ENCODE measurements at regions not wholly inside any gene's neighbourhood (a gene's known extent, or its start where the extent isn't known, plus 50 kb on each side); places are given as distances from the start of the nearest gene placed in this dataset.

DNA sequence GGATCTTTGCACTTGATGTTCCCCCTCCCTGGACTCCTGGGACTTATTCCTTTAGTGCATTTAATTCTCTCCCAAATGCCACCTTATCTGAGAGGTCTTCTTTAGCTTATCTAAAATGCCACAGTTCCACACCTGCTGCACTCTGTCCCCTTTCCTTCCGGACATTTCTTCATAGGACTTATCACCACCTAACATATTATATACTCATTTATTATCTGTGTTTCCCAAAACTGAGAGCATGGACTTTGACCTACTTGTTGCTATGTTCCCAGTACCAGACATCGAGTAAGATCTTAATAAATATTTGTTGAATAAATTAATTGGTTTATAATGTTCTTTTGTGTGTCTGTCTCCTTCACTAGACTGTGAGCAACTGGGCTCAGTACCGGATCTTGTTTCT is 585.3 kb downstream of the INSC start:
- TF ChIP-seq POLR2AphosphoS5 (IDR thresholded peaks at IDR 0.05; ENCODE audit: low read depth): no peak
- TF ChIP-seq JUNB (IDR thresholded peaks at IDR 0.05; ENCODE audit: unreplicated experiment): no peak
